IMR-90 (cell line): ENCODE measurements at regions not wholly inside any gene's neighbourhood (a gene's known extent, or its start where the extent isn't known, plus 50 kb on each side); places are given as distances from the start of the nearest gene placed in this dataset.
"Not testable (repeated sequence)": the region's sequence is repeated elsewhere in the genome, so short reads cannot be mapped to it uniquely, and the experiment has no call there.

ENCODE experiments used
- ATAC-seq: fragments of 200-7000 bp; cut with Tn5 transposase; 2 replicates; pipeline ENCODE4 v1.9.1; 2020; ENCODE audit warnings: low read depth, mild to moderate bottlenecking, moderate library complexity
- BruUV-seq: library from RNA; stranded (reverse); fragments of 400-500 nt; replicated peaks from 2 replicates; lab custom pipeline; 2021; lab: Mats Ljungman, UMichigan
- CTCF ChIA-PET: fragments of 300-600 bp; formaldehyde crosslinking; extraction: SDS; loops from one replicate; lab custom pipeline; 2021; ENCODE audit warnings: antibody characterized with exemption; lab: Yijun Ruan, JAX
- POLR2A ChIA-PET: fragments of 300-600 bp; sonication (Branson Sonifier 250); formaldehyde crosslinking; loops from one replicate; lab custom pipeline; 2022; ENCODE audit warnings: antibody characterized with exemption; ENCODE audit not compliant: unreplicated experiment; lab: Charles Lee
- DNase-seq: peaks from one replicate; pipeline ENCODE4 v3.0.0; 2013
- H2AFZ ChIP-seq: replicated peaks from 2 replicates; pipeline ENCODE3; 2013; ENCODE audit warnings: low read length, mild to moderate bottlenecking; ENCODE audit not compliant: poor library complexity
- H2AK5ac ChIP-seq: 2 replicates; pipeline ENCODE4 v1.6.1; 2013; ENCODE audit warnings: low read depth, low read length, inconsistent platforms
- H2AK9ac ChIP-seq: replicated peaks from 2 replicates; pipeline ENCODE3; 2013; ENCODE audit warnings: mild to moderate bottlenecking, low read depth, low read length, moderate library complexity; ENCODE audit not compliant: poor library complexity
- H2BK120ac ChIP-seq: 2 replicates; pipeline ENCODE4 v1.6.1; 2013; ENCODE audit warnings: low read depth, low read length, inconsistent platforms
- H2BK15ac ChIP-seq: 3 replicates; pipeline ENCODE4 v1.6.1; 2013; ENCODE audit warnings: low read depth, low read length, inconsistent platforms
- H2BK20ac ChIP-seq: 2 replicates; pipeline ENCODE4 v1.6.1; 2013; ENCODE audit warnings: low read depth, mild to moderate bottlenecking, inconsistent platforms, low read length, moderate library complexity
- H2BK5ac ChIP-seq: 2 replicates; pipeline ENCODE4 v1.6.1; 2013; ENCODE audit warnings: mild to moderate bottlenecking, low read depth, low read length, inconsistent platforms; ENCODE audit not compliant: poor library complexity, severe bottlenecking
- H3K14ac ChIP-seq: replicated peaks from 2 replicates; pipeline ENCODE4 v1.6.1; 2013; ENCODE audit warnings: low read depth, low read length, inconsistent platforms
- H3K18ac ChIP-seq: 2 replicates; pipeline ENCODE4 v1.6.1; 2013; ENCODE audit warnings: low read depth, low read length, control low read depth
- H3K23ac ChIP-seq: 2 replicates; pipeline ENCODE4 v1.6.1; 2013; ENCODE audit warnings: low read depth, low read length, inconsistent platforms
- H3K27ac ChIP-seq: 2 replicates; pipeline ENCODE4 v1.5.1; 2013; ENCODE audit warnings: mild to moderate bottlenecking, control low read depth, low read length; ENCODE audit not compliant: insufficient read depth
- H3K27me3 ChIP-seq: 2 replicates; pipeline ENCODE4 v1.6.1; 2013; ENCODE audit warnings: low read length; ENCODE audit not compliant: control insufficient read depth, insufficient read depth
- H3K36me3 ChIP-seq: 2 replicates; pipeline ENCODE4 v1.6.1; 2013; ENCODE audit warnings: low read length, mixed read lengths; ENCODE audit not compliant: control insufficient read depth, insufficient read depth
- H3K4ac ChIP-seq: 2 replicates; pipeline ENCODE4 v1.6.1; 2013; ENCODE audit warnings: low read depth, low read length, inconsistent platforms
- H3K4me1 ChIP-seq: 2 replicates; pipeline ENCODE4 v1.6.1; 2013; ENCODE audit warnings: low read length, mixed read lengths; ENCODE audit not compliant: control insufficient read depth, insufficient read depth
- H3K4me2 ChIP-seq: 2 replicates; pipeline ENCODE4 v1.6.1; 2013; ENCODE audit warnings: low read depth, mild to moderate bottlenecking, control low read depth, low read length, moderate library complexity
- H3K4me3 ChIP-seq: 2 replicates; pipeline ENCODE4 v1.5.1; 2013; ENCODE audit warnings: low read depth, mild to moderate bottlenecking, control low read depth, low read length, moderate library complexity; ENCODE audit not compliant: insufficient read depth
- H3K56ac ChIP-seq: 2 replicates; pipeline ENCODE4 v1.6.1; 2013; ENCODE audit warnings: low read length, inconsistent platforms; ENCODE audit not compliant: insufficient read depth; ENCODE audit errors: extremely low read depth
- H3K79me1 ChIP-seq, 2 experiments: 2 replicates each; pipeline ENCODE4 v1.6.1; 2013; ENCODE audit warnings: low read length in 2 of 2, inconsistent platforms in 1 of 2, low read depth in 1 of 2
- H3K9ac ChIP-seq: 2 replicates; pipeline ENCODE4 v1.6.1; 2013; ENCODE audit warnings: low read depth, low read length, control low read depth
- H3K9me1 ChIP-seq: 2 replicates; pipeline ENCODE4 v1.6.1; 2013; ENCODE audit warnings: low read length, inconsistent platforms; ENCODE audit not compliant: insufficient read depth
- H3K9me3 ChIP-seq: 2 replicates; pipeline ENCODE4 v1.6.1; 2013; ENCODE audit warnings: low read length; ENCODE audit not compliant: control insufficient read depth, insufficient read depth
- H4K20me1 ChIP-seq: 2 replicates; pipeline ENCODE4 v1.6.1; 2013; ENCODE audit warnings: low read length, inconsistent platforms; ENCODE audit not compliant: insufficient read depth
- H4K5ac ChIP-seq: 2 replicates; pipeline ENCODE4 v1.6.1; 2013; ENCODE audit warnings: mild to moderate bottlenecking, low read depth, low read length, control low read depth
- H4K8ac ChIP-seq, 2 experiments: 2 replicates each; pipeline ENCODE4 v1.6.1; 2013; ENCODE audit warnings: low read depth in 2 of 2, low read length in 2 of 2, control low read depth in 1 of 2, inconsistent platforms in 1 of 2
- H4K91ac ChIP-seq: 2 replicates; pipeline ENCODE4 v1.6.1; 2013; ENCODE audit warnings: low read depth, low read length, inconsistent platforms; ENCODE audit not compliant: insufficient read depth
- WGBS, 2 experiments: methylation state at CpG; one replicate each; pipeline versions ENCODE4 v1.1.5 to v1.1.7; 2013; ENCODE audit warnings: missing lambda C conversion rate in 2 of 2; ENCODE audit not compliant: insufficient read length in 1 of 2; ENCODE audit errors: extremely low coverage in 2 of 2; 5-methylcytosine and 5-hydroxymethylcytosine counted together
- dilution Hi-C: fragments of 300-500 bp; cut with HindIII; formaldehyde crosslinking; loops from one replicate; pipeline ENCODE4 v1.14.3; 2018; ENCODE audit warnings: low sequenced_read_pairs; ENCODE audit not compliant: unreplicated experiment
- in situ Hi-C: fragments of 300-500 bp; cut with MboI; formaldehyde crosslinking; loops from 3 replicates; pipeline ENCODE4 v1.14.3; 2019; ENCODE audit warnings: low sequenced_read_pairs, inconsistent platforms, mixed read lengths
- intact Hi-C: fragments of 100-400 bp; cut with micrococcal nuclease; formaldehyde crosslinking; loops from 2 replicates; pipeline ENCODE4 v1.10.0; 2022

GRCh38 chr21:9705016-9705415, 816.4 kb upstream of the TPTE start:
- H2BK5ac ChIP-seq, H3K9me1 ChIP-seq, H4K20me1 ChIP-seq, H3K9me3 ChIP-seq, ATAC-seq, intact Hi-C loops, H3K4ac ChIP-seq, CTCF ChIA-PET, H2AFZ ChIP-seq, H4K5ac ChIP-seq, H3K27me3 ChIP-seq, H2AK5ac ChIP-seq, H4K8ac ChIP-seq, H2BK15ac ChIP-seq, H3K36me3 ChIP-seq, H3K56ac ChIP-seq, H3K14ac ChIP-seq, H3K18ac ChIP-seq, H4K91ac ChIP-seq, H3K27ac ChIP-seq, dilution Hi-C loops, H2BK20ac ChIP-seq, H3K4me2 ChIP-seq, BruUV-seq, H2BK120ac ChIP-seq, H3K9ac ChIP-seq, H3K23ac ChIP-seq, DNase-seq, in situ Hi-C loops, POLR2A ChIA-PET, H2AK9ac ChIP-seq, H3K79me1 ChIP-seq, H3K4me1 ChIP-seq, H3K4me3 ChIP-seq: not testable (repeated sequence)
- WGBS, 2 experiments, result 76% methylated on average over 9 of the region's 44 CpGs; no CpG with 5 or more reads in 1 of the 2 experiments

DNA sequence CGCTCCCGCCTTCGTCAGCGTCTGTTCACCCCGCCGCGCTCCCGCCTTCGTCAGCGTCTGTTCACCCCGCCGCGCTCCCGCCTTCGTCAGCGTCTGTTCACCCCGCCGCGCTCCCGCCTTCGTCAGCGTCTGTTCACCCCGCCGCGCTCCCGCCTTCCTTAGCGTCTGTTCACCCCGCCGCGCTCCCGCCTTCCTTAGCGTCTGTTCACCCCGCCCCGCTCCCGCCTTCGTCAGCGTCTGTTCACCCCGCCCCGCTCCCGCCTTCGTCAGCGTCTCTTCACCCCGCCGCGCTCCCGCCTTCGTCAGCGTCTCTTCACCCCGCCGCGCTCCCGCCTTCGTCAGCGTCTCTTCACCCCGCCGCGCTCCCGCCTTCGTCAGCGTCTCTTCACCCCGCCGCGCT, 815.9 kb upstream of the TPTE start:
- H3K4me3 ChIP-seq, H2AFZ ChIP-seq, H3K9ac ChIP-seq, H3K9me3 ChIP-seq, H4K8ac ChIP-seq, H3K14ac ChIP-seq, H3K27me3 ChIP-seq, H3K9me1 ChIP-seq, H3K36me3 ChIP-seq, in situ Hi-C loops, H2BK5ac ChIP-seq, H4K20me1 ChIP-seq, H3K4ac ChIP-seq, intact Hi-C loops, H3K56ac ChIP-seq, H2AK9ac ChIP-seq, dilution Hi-C loops, ATAC-seq, BruUV-seq, H3K79me1 ChIP-seq, H3K18ac ChIP-seq, H2AK5ac ChIP-seq, H3K23ac ChIP-seq, H4K91ac ChIP-seq, H3K4me2 ChIP-seq, H2BK20ac ChIP-seq, H4K5ac ChIP-seq, DNase-seq, POLR2A ChIA-PET, CTCF ChIA-PET, H3K4me1 ChIP-seq, H3K27ac ChIP-seq, H2BK15ac ChIP-seq, H2BK120ac ChIP-seq: not testable (repeated sequence)
- WGBS, 2 experiments, result no CpG with 5 or more reads among the region's 63 CpGs
